ENCODE measurements at regions not wholly inside any gene's neighbourhood (a gene's known extent, or its start where the extent isn't known, plus 50 kb on each side); places are given as distances from the start of the nearest gene placed in this dataset.

DNA sequence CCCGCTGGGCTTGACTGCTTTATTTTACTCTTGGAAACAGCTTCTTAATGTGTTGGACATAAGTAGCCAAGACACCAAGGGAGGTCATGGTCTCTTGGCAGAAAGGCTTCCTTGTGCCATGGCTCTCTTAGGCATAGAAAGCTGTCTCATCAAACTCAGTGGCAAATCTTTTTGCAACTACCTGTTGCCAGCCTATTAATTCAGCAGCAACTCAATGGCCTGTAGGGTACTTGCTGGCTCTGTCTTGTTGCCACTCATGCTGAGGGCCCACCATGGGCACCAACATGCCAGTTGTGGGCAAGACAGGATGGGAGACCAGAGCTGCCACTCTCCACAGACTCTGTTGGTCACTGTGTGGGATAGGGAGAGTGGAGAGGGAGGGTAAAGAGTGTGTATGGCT lies 1209.4 kb downstream of the UQCRFS1 start:
- H3K27me3 ChIP-seq (ENCODE audit: insufficient read depth, low read length): no peaks in the 10 kb centered on the region
- Mint-ChIP-seq H3K36me3 (ENCODE audit: insufficient read depth in 1 of 3, low read depth in 3 of 3) (peaks cover 0 to 6% (median 4%) of the 10 kb centered on the region in 3 experiments; a peak in 3 of 7 replicates), H3K9me3 (peaks cover 7 to 13% of the 10 kb centered on the region in 2 experiments; a peak in 3 of 5 replicates), H3K4me1 (peaks cover 0 to 1% of the 10 kb centered on the region in 2 experiments), H3K27ac (no peak overlapping the region), H3K27me3 (ENCODE audit: low read depth) (peaks cover 1% of the 10 kb centered on the region), H3K4me3 (no peak overlapping the region)
- no peak overlapping the region for H4K5ac ChIP-seq (ENCODE audit: insufficient read length, low read depth, low read length)
- no peaks in the 10 kb centered on the region for H4K20me1 ChIP-seq (ENCODE audit: control insufficient read depth, insufficient read depth, insufficient read length)
- no peak overlapping the region for H2BK15ac ChIP-seq (ENCODE audit: low read depth, low read length)
- no peak overlapping the region for H2AK5ac ChIP-seq (ENCODE audit: insufficient read length, low read length)
- no peak overlapping the region for H3K14ac ChIP-seq (ENCODE audit: insufficient read depth, low read length)
- no peak overlapping the region for H4K91ac ChIP-seq (ENCODE audit: insufficient read length, low read depth, low read length)
- no CpG with 5 or more reads among the region's 1 CpG for WGBS (ENCODE audit: extremely low coverage, insufficient read length, low lambda C conversion rate)
- H2BK20ac ChIP-seq (ENCODE audit: low read depth, low read length, poor library complexity, severe bottlenecking): no peak overlapping the region
- no peak overlapping the region for H3K27ac ChIP-seq (ENCODE audit: insufficient read length, low read depth, low read length)
- H3K18ac ChIP-seq (ENCODE audit: insufficient read length, low read depth, low read length): no peak overlapping the region
- no peaks in the 10 kb centered on the region for H3K9me3 ChIP-seq (ENCODE audit: control insufficient read depth, low read depth, low read length)
- no peak for DNase-seq
- no peak overlapping the region for H3K4me2 ChIP-seq (ENCODE audit: insufficient read depth, insufficient read length, low read length)
- no peak overlapping the region for H3K56ac ChIP-seq (ENCODE audit: insufficient read length, low read depth, low read length)
- no peak overlapping the region for H4K8ac ChIP-seq (replicated peaks; ENCODE audit: insufficient read length, low read depth, low read length)
- no peaks in the 10 kb centered on the region for H3K79me1 ChIP-seq (ENCODE audit: insufficient read depth, low read depth, low read length, poor library complexity, severe bottlenecking)
- no peak overlapping the region for H3K23ac ChIP-seq (ENCODE audit: insufficient read length, low read depth, low read length)
- H3K4me1 ChIP-seq (ENCODE audit: insufficient read depth, low read length): no peaks in the 10 kb centered on the region
- H2BK12ac ChIP-seq (ENCODE audit: insufficient read length, low read depth, low read length): no peak overlapping the region
- H2BK120ac ChIP-seq (ENCODE audit: low read depth, low read length, poor library complexity, severe bottlenecking): no peak overlapping the region
- H2AFZ ChIP-seq (ENCODE audit: low read length): no peak overlapping the region
- H3K4ac ChIP-seq (ENCODE audit: low read depth, low read length): no peak overlapping the region
- no peaks in the 10 kb centered on the region for H3K23me2 ChIP-seq (ENCODE audit: insufficient read length, low read depth, low read length, poor library complexity, severe bottlenecking)
- no peak overlapping the region for H3K9ac ChIP-seq (ENCODE audit: extremely low read depth, insufficient read length, low read length)
- no peak overlapping the region for H2BK5ac ChIP-seq (ENCODE audit: insufficient read length, low read length)
- no peak overlapping the region for H3T11ph ChIP-seq (ENCODE audit: low read length)
- TF ChIP-seq CTCF (conservative IDR thresholded peaks at IDR 0.05): no peak
- no peaks in the 10 kb centered on the region for H3K79me2 ChIP-seq (ENCODE audit: insufficient read depth, low read length)
